ENCODE measurements at regions not wholly inside any gene's neighbourhood (a gene's known extent, or its start where the extent isn't known, plus 50 kb on each side); places are given as distances from the start of the nearest gene placed in this dataset.

- no peak for TF ChIP-seq CTCF (IDR thresholded peaks at IDR 0.05; ENCODE audit: poor library complexity, severe bottlenecking)
- no peak for TF ChIP-seq TAF1 (IDR thresholded peaks at IDR 0.05; ENCODE audit: low read depth)
- TF ChIP-seq EP300 (conservative IDR thresholded peaks at IDR 0.05; ENCODE audit: poor library complexity, severe bottlenecking), result no peak
- TF ChIP-seq EZH2 (IDR thresholded peaks at IDR 0.05; ENCODE audit: borderline replicate concordance, insufficient read depth, low read length, poor library complexity, severe bottlenecking), result no peak
- no peak for TF ChIP-seq SMC3 (conservative IDR thresholded peaks at IDR 0.05; ENCODE audit: poor library complexity)
- TF ChIP-seq POLR2AphosphoS5 (IDR thresholded peaks at IDR 0.05), result no peak
- TF ChIP-seq RAD21 (conservative IDR thresholded peaks at IDR 0.05), result no peak
- no peak for TF ChIP-seq REST (IDR thresholded peaks at IDR 0.05; ENCODE audit: borderline replicate concordance)
- no peak for TF ChIP-seq MXI1 (conservative IDR thresholded peaks at IDR 0.05; ENCODE audit: poor library complexity, severe bottlenecking)
Measured at GRCh38 chr5:2184563-2185540, 302.1 kb upstream of the IRX4 start.

Data from neural cell (in vitro differentiated cells).